GM23338 (cell line): ENCODE measurements at regions not wholly inside any gene's neighbourhood (a gene's known extent, or its start where the extent isn't known, plus 50 kb on each side); places are given as distances from the start of the nearest gene placed in this dataset.

Experiments used
- ATAC-seq: fragments of 200-7000 bp; cut with Tn5 transposase; 3 replicates; pipeline ENCODE4 v1.9.1; 2020
- DNase-seq: peaks from one replicate; pipeline ENCODE4 v3.0.0-alpha.2; 2015; ENCODE audit warnings: low spot score
- H2AFZ ChIP-seq: fragments of 200-600 bp; sonication (generic); 2 replicates; pipeline ENCODE4 v1.8.0; 2016; ENCODE audit warnings: antibody characterized with exemption, mild to moderate bottlenecking, moderate library complexity
- H3F3A ChIP-seq: fragments of 200-600 bp; sonication (generic); replicated peaks from 2 replicates; pipeline ENCODE4 v1.8.0; 2017; ENCODE audit warnings: antibody characterized with exemption, mixed run types, low read depth
- H3K27ac ChIP-seq: fragments of 200-600 bp; sonication (generic); 2 replicates; pipeline ENCODE4 v1.6.1; 2016; ENCODE audit warnings: low read depth
- H3K27me3 ChIP-seq: fragments of 200-600 bp; sonication (generic); 2 replicates; pipeline ENCODE4 v1.8.0; 2016; ENCODE audit warnings: mild to moderate bottlenecking, mixed run types, moderate library complexity; ENCODE audit not compliant: insufficient read depth
- H3K36me3 ChIP-seq: fragments of 200-600 bp; sonication (generic); 2 replicates; pipeline ENCODE4 v1.8.0; 2016; ENCODE audit warnings: mild to moderate bottlenecking; ENCODE audit not compliant: insufficient read depth
- H3K4me1 ChIP-seq: fragments of 200-600 bp; sonication (generic); 2 replicates; pipeline ENCODE4 v1.8.0; 2016; ENCODE audit warnings: mild to moderate bottlenecking, moderate library complexity; ENCODE audit not compliant: insufficient read depth
- H3K4me2 ChIP-seq: fragments of 200-600 bp; sonication (generic); 2 replicates; pipeline ENCODE4 v1.7.1; 2017; ENCODE audit warnings: mixed run types
- H3K4me3 ChIP-seq: fragments of 200-600 bp; sonication (generic); 2 replicates; pipeline ENCODE4 v1.6.1; 2016; ENCODE audit warnings: mixed run types
- H3K79me2 ChIP-seq: fragments of 200-600 bp; sonication (generic); replicated peaks from 2 replicates; pipeline ENCODE4 v1.8.0; 2017; ENCODE audit warnings: mild to moderate bottlenecking; ENCODE audit not compliant: insufficient read depth
- H3K9me2 ChIP-seq: fragments of 200-600 bp; sonication (generic); 2 replicates; pipeline ENCODE4 v1.8.0; 2017; ENCODE audit not compliant: insufficient read depth
- H4K20me1 ChIP-seq: fragments of 200-600 bp; sonication (generic); replicated peaks from 2 replicates; pipeline ENCODE4 v1.8.0; 2017; ENCODE audit warnings: mild to moderate bottlenecking; ENCODE audit not compliant: insufficient read depth
- H3K27ac Mint-ChIP-seq: 2 replicates; pipeline ENCODE4 v1.8.0; 2020; ENCODE audit warnings: inconsistent platforms, mild to moderate bottlenecking, moderate library complexity, mixed read lengths
- H3K27me3 Mint-ChIP-seq: 3 replicates; pipeline ENCODE4 v1.8.0; 2022; ENCODE audit warnings: low read depth, mild to moderate bottlenecking, moderate library complexity, mixed read lengths, inconsistent platforms; ENCODE audit not compliant: insufficient read depth, poor library complexity
- H3K36me3 Mint-ChIP-seq: 3 replicates; pipeline ENCODE4 v1.8.0; 2021; ENCODE audit warnings: low read depth, mild to moderate bottlenecking, inconsistent platforms, moderate library complexity, mixed read lengths
- H3K4me1 Mint-ChIP-seq: 3 replicates; pipeline ENCODE4 v1.8.0; 2020; ENCODE audit warnings: mild to moderate bottlenecking, inconsistent platforms, mixed read lengths
- H3K4me3 Mint-ChIP-seq: 3 replicates; pipeline ENCODE4 v1.8.0; 2021; ENCODE audit warnings: moderate library complexity, mild to moderate bottlenecking, inconsistent platforms, mixed read lengths
- H3K9me3 Mint-ChIP-seq: 3 replicates; pipeline ENCODE4 v1.8.0; 2020; ENCODE audit warnings: moderate library complexity, mild to moderate bottlenecking, inconsistent platforms, mixed read lengths
- CREB1 ChIP-seq: fragments of 250-450 bp; sonication (Bioruptor Pico); IDR thresholded peaks from 2 replicates; pipeline ENCODE4 v1.5.0; 2020; ENCODE audit warnings: low read depth, mild to moderate bottlenecking, moderate library complexity
- EZH2phosphoT487 ChIP-seq: fragments of 200-600 bp; sonication (generic); IDR thresholded peaks from one replicate; pipeline ENCODE4 v1.8.1; 2018; ENCODE audit warnings: antibody characterized with exemption; ENCODE audit not compliant: unreplicated experiment
- JUNB ChIP-seq: IDR thresholded peaks from one replicate; pipeline ENCODE4 v1.6.1; 2016; ENCODE audit warnings: antibody characterized with exemption; ENCODE audit not compliant: unreplicated experiment
- NANOG ChIP-seq: IDR thresholded peaks from 2 replicates; pipeline ENCODE4 v1.6.1; 2016; ENCODE audit warnings: antibody characterized with exemption, borderline replicate concordance
- POLR2AphosphoS5 ChIP-seq: IDR thresholded peaks from 2 replicates; pipeline ENCODE4 v1.6.1; 2016; ENCODE audit warnings: antibody characterized with exemption, low read depth
- TF ChIP-seq, protein P1 (sequence below): IDR thresholded peaks from one replicate; pipeline ENCODE4 v1.6.1; 2018; ENCODE audit warnings: antibody characterized with exemption; ENCODE audit not compliant: unreplicated experiment
- TF ChIP-seq, protein P2 (sequence below): IDR thresholded peaks from 2 replicates; pipeline ENCODE4 v1.6.1; 2016; ENCODE audit warnings: antibody characterized with exemption
- TF ChIP-seq, protein P3 (sequence below): fragments of 250-450 bp; sonication (Bioruptor Pico); IDR thresholded peaks from 2 replicates; pipeline ENCODE4 v1.5.0; 2020; ENCODE audit warnings: mild to moderate bottlenecking, moderate library complexity
- TF ChIP-seq, protein P4 (sequence below), 2 experiments: fragments of 200-600 bp in 1 of 2; sonication (generic) in 1 of 2; conservative IDR thresholded peaks; 2 replicates each; pipeline versions ENCODE4 v1.5.1 to v1.6.1; 2016 to 2017; ENCODE audit warnings: antibody characterized with exemption in 2 of 2, low read depth in 2 of 2, mild to moderate bottlenecking in 2 of 2, moderate library complexity in 1 of 2

DNA sequence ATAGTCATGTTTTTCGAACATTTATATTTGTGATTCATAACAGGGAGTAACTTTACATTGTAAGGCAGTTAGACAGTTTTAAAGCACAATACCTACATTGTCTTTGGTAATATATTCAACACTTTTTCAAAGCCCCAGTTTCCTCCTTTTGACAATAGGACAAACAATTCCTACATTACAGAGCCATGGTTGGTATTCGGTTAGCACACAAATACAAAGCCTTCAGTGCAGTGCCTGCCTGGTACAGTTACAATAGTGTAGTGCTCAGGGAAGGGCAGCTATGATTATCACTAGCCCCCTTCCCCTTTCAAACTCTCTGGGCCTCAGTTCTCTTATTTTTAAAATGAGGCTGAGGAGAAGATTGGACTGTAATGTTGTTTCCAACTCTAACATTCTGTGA is 207.8 kb downstream of the TPBG start:
- peaks cover 11% of the 10 kb centered on the region; the same call in 1 of the 2 replicates for H3K4me1 ChIP-seq
- no peak overlapping the region for H3K4me2 ChIP-seq
- H3K27ac ChIP-seq, result no peak overlapping the region
- no peaks in the 10 kb centered on the region for H3K27me3 ChIP-seq
- Mint-ChIP-seq H3K4me3 (no peak overlapping the region), H3K4me1 (peaks cover 11% of the 10 kb centered on the region), H3K36me3 (peaks cover 8% of the 10 kb centered on the region; the same call in 2 of the 3 replicates), H3K9me3 (peaks cover 12% of the 10 kb centered on the region), H3K27me3 (no peaks in the 10 kb centered on the region), H3K27ac (no peak overlapping the region)
- no peaks in the 10 kb centered on the region for H3F3A ChIP-seq
- no peaks in the 10 kb centered on the region for H4K20me1 ChIP-seq
- no peak overlapping the region for H3K4me3 ChIP-seq
- no peak for DNase-seq
- 0 out of 2 replicates have a peak, but pooled peaks cover 5% of the 10 kb centered on the region for H3K36me3 ChIP-seq
- no peaks in the 10 kb centered on the region for H3K9me2 ChIP-seq
- H2AFZ ChIP-seq, result no peak overlapping the region
- H3K79me2 ChIP-seq, result no peaks in the 10 kb centered on the region
- TF ChIP-seq EZH2phosphoT487 (no peak), NANOG (no peak), JUNB (no peak), CREB1 (no peak), POLR2AphosphoS5 (no peak)
- TF ChIP-seq, protein P1, sequence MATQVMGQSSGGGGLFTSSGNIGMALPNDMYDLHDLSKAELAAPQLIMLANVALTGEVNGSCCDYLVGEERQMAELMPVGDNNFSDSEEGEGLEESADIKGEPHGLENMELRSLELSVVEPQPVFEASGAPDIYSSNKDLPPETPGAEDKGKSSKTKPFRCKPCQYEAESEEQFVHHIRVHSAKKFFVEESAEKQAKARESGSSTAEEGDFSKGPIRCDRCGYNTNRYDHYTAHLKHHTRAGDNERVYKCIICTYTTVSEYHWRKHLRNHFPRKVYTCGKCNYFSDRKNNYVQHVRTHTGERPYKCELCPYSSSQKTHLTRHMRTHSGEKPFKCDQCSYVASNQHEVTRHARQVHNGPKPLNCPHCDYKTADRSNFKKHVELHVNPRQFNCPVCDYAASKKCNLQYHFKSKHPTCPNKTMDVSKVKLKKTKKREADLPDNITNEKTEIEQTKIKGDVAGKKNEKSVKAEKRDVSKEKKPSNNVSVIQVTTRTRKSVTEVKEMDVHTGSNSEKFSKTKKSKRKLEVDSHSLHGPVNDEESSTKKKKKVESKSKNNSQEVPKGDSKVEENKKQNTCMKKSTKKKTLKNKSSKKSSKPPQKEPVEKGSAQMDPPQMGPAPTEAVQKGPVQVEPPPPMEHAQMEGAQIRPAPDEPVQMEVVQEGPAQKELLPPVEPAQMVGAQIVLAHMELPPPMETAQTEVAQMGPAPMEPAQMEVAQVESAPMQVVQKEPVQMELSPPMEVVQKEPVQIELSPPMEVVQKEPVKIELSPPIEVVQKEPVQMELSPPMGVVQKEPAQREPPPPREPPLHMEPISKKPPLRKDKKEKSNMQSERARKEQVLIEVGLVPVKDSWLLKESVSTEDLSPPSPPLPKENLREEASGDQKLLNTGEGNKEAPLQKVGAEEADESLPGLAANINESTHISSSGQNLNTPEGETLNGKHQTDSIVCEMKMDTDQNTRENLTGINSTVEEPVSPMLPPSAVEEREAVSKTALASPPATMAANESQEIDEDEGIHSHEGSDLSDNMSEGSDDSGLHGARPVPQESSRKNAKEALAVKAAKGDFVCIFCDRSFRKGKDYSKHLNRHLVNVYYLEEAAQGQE, result no peak
- TF ChIP-seq, protein P2, sequence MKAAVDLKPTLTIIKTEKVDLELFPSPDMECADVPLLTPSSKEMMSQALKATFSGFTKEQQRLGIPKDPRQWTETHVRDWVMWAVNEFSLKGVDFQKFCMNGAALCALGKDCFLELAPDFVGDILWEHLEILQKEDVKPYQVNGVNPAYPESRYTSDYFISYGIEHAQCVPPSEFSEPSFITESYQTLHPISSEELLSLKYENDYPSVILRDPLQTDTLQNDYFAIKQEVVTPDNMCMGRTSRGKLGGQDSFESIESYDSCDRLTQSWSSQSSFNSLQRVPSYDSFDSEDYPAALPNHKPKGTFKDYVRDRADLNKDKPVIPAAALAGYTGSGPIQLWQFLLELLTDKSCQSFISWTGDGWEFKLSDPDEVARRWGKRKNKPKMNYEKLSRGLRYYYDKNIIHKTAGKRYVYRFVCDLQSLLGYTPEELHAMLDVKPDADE, result no peak
- TF ChIP-seq, protein P3, sequence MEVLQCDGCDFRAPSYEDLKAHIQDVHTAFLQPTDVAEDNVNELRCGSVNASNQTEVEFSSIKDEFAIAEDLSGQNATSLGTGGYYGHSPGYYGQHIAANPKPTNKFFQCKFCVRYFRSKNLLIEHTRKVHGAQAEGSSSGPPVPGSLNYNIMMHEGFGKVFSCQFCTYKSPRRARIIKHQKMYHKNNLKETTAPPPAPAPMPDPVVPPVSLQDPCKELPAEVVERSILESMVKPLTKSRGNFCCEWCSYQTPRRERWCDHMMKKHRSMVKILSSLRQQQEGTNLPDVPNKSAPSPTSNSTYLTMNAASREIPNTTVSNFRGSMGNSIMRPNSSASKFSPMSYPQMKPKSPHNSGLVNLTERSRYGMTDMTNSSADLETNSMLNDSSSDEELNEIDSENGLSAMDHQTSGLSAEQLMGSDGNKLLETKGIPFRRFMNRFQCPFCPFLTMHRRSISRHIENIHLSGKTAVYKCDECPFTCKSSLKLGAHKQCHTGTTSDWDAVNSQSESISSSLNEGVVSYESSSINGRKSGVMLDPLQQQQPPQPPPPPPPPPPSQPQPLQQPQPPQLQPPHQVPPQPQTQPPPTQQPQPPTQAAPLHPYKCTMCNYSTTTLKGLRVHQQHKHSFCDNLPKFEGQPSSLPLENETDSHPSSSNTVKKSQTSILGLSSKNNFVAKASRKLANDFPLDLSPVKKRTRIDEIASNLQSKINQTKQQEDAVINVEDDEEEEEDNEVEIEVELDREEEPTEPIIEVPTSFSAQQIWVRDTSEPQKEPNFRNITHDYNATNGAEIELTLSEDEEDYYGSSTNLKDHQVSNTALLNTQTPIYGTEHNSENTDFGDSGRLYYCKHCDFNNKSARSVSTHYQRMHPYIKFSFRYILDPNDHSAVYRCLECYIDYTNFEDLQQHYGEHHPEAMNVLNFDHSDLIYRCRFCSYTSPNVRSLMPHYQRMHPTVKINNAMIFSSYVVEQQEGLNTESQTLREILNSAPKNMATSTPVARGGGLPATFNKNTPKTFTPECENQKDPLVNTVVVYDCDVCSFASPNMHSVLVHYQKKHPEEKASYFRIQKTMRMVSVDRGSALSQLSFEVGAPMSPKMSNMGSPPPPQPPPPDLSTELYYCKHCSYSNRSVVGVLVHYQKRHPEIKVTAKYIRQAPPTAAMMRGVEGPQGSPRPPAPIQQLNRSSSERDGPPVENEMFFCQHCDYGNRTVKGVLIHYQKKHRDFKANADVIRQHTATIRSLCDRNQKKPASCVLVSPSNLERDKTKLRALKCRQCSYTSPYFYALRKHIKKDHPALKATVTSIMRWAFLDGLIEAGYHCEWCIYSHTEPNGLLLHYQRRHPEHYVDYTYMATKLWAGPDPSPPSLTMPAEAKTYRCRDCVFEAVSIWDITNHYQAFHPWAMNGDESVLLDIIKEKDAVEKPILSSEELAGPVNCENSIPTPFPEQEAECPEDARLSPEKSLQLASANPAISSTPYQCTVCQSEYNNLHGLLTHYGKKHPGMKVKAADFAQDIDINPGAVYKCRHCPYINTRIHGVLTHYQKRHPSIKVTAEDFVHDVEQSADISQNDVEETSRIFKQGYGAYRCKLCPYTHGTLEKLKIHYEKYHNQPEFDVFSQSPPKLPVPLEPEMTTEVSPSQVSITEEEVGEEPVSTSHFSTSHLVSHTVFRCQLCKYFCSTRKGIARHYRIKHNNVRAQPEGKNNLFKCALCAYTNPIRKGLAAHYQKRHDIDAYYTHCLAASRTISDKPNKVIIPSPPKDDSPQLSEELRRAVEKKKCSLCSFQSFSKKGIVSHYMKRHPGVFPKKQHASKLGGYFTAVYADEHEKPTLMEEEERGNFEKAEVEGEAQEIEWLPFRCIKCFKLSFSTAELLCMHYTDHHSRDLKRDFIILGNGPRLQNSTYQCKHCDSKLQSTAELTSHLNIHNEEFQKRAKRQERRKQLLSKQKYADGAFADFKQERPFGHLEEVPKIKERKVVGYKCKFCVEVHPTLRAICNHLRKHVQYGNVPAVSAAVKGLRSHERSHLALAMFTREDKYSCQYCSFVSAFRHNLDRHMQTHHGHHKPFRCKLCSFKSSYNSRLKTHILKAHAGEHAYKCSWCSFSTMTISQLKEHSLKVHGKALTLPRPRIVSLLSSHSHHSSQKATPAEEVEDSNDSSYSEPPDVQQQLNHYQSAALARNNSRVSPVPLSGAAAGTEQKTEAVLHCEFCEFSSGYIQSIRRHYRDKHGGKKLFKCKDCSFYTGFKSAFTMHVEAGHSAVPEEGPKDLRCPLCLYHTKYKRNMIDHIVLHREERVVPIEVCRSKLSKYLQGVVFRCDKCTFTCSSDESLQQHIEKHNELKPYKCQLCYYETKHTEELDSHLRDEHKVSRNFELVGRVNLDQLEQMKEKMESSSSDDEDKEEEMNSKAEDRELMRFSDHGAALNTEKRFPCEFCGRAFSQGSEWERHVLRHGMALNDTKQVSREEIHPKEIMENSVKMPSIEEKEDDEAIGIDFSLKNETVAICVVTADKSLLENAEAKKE (CRISPR knock-in tag), result no peak
- TF ChIP-seq, protein P4, sequence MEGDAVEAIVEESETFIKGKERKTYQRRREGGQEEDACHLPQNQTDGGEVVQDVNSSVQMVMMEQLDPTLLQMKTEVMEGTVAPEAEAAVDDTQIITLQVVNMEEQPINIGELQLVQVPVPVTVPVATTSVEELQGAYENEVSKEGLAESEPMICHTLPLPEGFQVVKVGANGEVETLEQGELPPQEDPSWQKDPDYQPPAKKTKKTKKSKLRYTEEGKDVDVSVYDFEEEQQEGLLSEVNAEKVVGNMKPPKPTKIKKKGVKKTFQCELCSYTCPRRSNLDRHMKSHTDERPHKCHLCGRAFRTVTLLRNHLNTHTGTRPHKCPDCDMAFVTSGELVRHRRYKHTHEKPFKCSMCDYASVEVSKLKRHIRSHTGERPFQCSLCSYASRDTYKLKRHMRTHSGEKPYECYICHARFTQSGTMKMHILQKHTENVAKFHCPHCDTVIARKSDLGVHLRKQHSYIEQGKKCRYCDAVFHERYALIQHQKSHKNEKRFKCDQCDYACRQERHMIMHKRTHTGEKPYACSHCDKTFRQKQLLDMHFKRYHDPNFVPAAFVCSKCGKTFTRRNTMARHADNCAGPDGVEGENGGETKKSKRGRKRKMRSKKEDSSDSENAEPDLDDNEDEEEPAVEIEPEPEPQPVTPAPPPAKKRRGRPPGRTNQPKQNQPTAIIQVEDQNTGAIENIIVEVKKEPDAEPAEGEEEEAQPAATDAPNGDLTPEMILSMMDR (conservative IDR thresholded peaks at IDR 0.05; ENCODE audit: low read depth in 2 of 2), result no peak
- no peak for ATAC-seq
